K562 (cell line): ENCODE measurements at regions not wholly inside any gene's neighbourhood (a gene's known extent, or its start where the extent isn't known, plus 50 kb on each side); places are given as distances from the start of the nearest gene placed in this dataset.

ENCODE experiments used
- GATAD2B ChIP-seq: fragments of 450-650 bp; IDR thresholded peaks from 2 replicates; pipeline ENCODE4 v1.6.1; 2017; ENCODE audit warnings: mild to moderate bottlenecking, borderline replicate concordance
- JUND ChIP-seq, 2 experiments: IDR thresholded peaks; 2 replicates in 1 of 2; 3 replicates in 1 of 2; pipeline ENCODE4 v1.6.1; 2011; ENCODE audit warnings: borderline replicate concordance in 2 of 2, low read depth in 2 of 2, low read length in 2 of 2, improper control_type of control experiment in 1 of 2, missing biosample characterization in 1 of 2, missing genetic modification characterization in 1 of 2, missing genetic modification reagents in 1 of 2
- TF ChIP-seq, protein P1 (sequence below): sonication (generic); formaldehyde crosslinking; IDR thresholded peaks from 2 replicates; pipeline ENCODE4 v1.9.0; 2022; ENCODE audit warnings: mild to moderate bottlenecking, missing genetic modification reagents
- TF ChIP-seq, protein P2 (sequence below), 2 experiments: fragments of 450-650 bp in 1 of 2; sonication (generic) in 1 of 2; formaldehyde crosslinking in 1 of 2; IDR thresholded peaks; 2 replicates each; pipeline versions ENCODE4 v1.7.1 to v1.9.0; 2016 to 2022; ENCODE audit warnings: inconsistent platforms in 1 of 2, mild to moderate bottlenecking in 1 of 2, missing genetic modification reagents in 1 of 2

DNA sequence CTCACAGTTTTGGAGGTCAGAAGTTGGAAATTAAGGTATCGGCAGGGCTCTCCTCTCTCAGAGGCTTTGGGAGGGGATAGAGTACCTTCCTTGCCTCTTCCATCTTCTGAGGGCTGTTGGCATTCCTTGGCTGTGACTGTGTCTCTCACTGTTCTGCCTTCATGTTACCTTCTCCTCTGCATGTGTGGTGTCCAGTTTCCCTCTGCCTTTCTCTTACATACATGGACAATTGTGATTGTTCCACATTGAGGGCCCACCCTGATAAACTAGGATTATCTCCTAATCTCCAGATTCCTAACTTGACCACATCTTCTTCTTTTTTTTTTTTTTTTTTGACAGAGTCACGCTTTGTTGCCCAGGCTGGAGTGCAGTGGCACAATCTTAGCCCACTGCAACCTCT, 72.1 kb upstream of the SPACA1 start:
- TF ChIP-seq, protein P1, sequence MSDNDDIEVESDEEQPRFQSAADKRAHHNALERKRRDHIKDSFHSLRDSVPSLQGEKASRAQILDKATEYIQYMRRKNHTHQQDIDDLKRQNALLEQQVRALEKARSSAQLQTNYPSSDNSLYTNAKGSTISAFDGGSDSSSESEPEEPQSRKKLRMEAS (CRISPR knock-in tag): no peak
- TF ChIP-seq, protein P2, sequence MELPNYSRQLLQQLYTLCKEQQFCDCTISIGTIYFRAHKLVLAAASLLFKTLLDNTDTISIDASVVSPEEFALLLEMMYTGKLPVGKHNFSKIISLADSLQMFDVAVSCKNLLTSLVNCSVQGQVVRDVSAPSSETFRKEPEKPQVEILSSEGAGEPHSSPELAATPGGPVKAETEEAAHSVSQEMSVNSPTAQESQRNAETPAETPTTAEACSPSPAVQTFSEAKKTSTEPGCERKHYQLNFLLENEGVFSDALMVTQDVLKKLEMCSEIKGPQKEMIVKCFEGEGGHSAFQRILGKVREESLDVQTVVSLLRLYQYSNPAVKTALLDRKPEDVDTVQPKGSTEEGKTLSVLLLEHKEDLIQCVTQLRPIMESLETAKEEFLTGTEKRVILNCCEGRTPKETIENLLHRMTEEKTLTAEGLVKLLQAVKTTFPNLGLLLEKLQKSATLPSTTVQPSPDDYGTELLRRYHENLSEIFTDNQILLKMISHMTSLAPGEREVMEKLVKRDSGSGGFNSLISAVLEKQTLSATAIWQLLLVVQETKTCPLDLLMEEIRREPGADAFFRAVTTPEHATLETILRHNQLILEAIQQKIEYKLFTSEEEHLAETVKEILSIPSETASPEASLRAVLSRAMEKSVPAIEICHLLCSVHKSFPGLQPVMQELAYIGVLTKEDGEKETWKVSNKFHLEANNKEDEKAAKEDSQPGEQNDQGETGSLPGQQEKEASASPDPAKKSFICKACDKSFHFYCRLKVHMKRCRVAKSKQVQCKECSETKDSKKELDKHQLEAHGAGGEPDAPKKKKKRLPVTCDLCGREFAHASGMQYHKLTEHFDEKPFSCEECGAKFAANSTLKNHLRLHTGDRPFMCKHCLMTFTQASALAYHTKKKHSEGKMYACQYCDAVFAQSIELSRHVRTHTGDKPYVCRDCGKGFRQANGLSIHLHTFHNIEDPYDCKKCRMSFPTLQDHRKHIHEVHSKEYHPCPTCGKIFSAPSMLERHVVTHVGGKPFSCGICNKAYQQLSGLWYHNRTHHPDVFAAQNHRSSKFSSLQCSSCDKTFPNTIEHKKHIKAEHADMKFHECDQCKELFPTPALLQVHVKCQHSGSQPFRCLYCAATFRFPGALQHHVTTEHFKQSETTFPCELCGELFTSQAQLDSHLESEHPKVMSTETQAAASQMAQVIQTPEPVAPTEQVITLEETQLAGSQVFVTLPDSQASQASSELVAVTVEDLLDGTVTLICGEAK (IDR thresholded peaks at IDR 0.05): no peak
- TF ChIP-seq, protein P2 (CRISPR knock-in tag; IDR thresholded peaks at IDR 0.05): no peak
- TF ChIP-seq GATAD2B: no peak
- no peak for TF ChIP-seq JUND (IDR thresholded peaks at IDR 0.05; ENCODE audit: borderline replicate concordance, low read depth, low read length)
- no peak for TF ChIP-seq JUND (tag; IDR thresholded peaks at IDR 0.05; ENCODE audit: borderline replicate concordance, low read depth, low read length)
